ENCODE measurements at regions not wholly inside any gene's neighbourhood (a gene's known extent, or its start where the extent isn't known, plus 50 kb on each side); places are given as distances from the start of the nearest gene placed in this dataset.

- DNase-seq (ENCODE audit: low read depth) = no peak
Measured at GRCh38 chr5:35430381-35431162, 187.1 kb upstream of the SPEF2 start.

GRCh38 chr5:35420200-35420599 lies 189.9 kb upstream of the PRLR start:
- DNase-seq (ENCODE audit: low read depth) = no peak

GRCh38 chr5:35417040-35417439 lies 186.8 kb upstream of the PRLR start:
- no peak for DNase-seq (ENCODE audit: low read depth)

- no peak for DNase-seq (ENCODE audit: low read depth)
Measured at GRCh38 chr5:35416217-35416988, 186.1 kb upstream of the PRLR start.

GRCh38 chr5:35415309-35415708 lies 185.0 kb upstream of the PRLR start:
- DNase-seq (ENCODE audit: low read depth) = no peak

- DNase-seq (ENCODE audit: low read depth) = no peak
Measured at GRCh38 chr5:35409361-35409760, 179.1 kb upstream of the PRLR start.

GRCh38 chr5:35408146-35408545 lies 177.9 kb upstream of the PRLR start:
- DNase-seq (ENCODE audit: low read depth) = no peak

GRCh38 chr5:35407697-35408096 lies 177.4 kb upstream of the PRLR start:
- DNase-seq (ENCODE audit: low read depth) = no peak

GRCh38 chr5:35405938-35406337 lies 175.7 kb upstream of the PRLR start:
- DNase-seq (ENCODE audit: low read depth) = no peak

GRCh38 chr5:35404701-35405100 lies 174.4 kb upstream of the PRLR start:
- no peak for DNase-seq (ENCODE audit: low read depth)

- DNase-seq (ENCODE audit: low read depth) = no peak
Measured at GRCh38 chr5:35393901-35394300, 163.6 kb upstream of the PRLR start.

- no peak for DNase-seq (ENCODE audit: low read depth)
Measured at GRCh38 chr5:35384658-35385057, 154.4 kb upstream of the PRLR start.

- no peak for DNase-seq (ENCODE audit: low read depth)
Measured at GRCh38 chr5:35383041-35383440, 152.8 kb upstream of the PRLR start.

GRCh38 chr5:35377653-35378052 lies 147.4 kb upstream of the PRLR start:
- DNase-seq (ENCODE audit: low read depth) = no peak

- DNase-seq (ENCODE audit: low read depth) = no peak
Measured at GRCh38 chr5:35374584-35374983, 144.3 kb upstream of the PRLR start.

GRCh38 chr5:35373249-35373648 lies 143.0 kb upstream of the PRLR start:
- DNase-seq (ENCODE audit: low read depth) = no peak

- no peak for DNase-seq (ENCODE audit: low read depth)
Measured at GRCh38 chr5:35372482-35372881, 142.2 kb upstream of the PRLR start.

GRCh38 chr5:35371951-35372426 lies 141.7 kb upstream of the PRLR start:
- no peak for DNase-seq (ENCODE audit: low read depth)

- no peak for DNase-seq (ENCODE audit: low read depth)
Measured at GRCh38 chr5:35370871-35371270, 140.6 kb upstream of the PRLR start.

GRCh38 chr5:35369965-35370790 lies 139.9 kb upstream of the PRLR start:
- DNase-seq (ENCODE audit: low read depth) = no peak

- DNase-seq (ENCODE audit: low read depth) = no peak
Measured at GRCh38 chr5:35367526-35367925, 137.2 kb upstream of the PRLR start.

- no peak for DNase-seq (ENCODE audit: low read depth)
Measured at GRCh38 chr5:35365758-35366157, 135.5 kb upstream of the PRLR start.

- DNase-seq (ENCODE audit: low read depth) = no peak
Measured at GRCh38 chr5:35364350-35364749, 134.1 kb upstream of the PRLR start.
